ENCODE measurements at regions not wholly inside any gene's neighbourhood (a gene's known extent, or its start where the extent isn't known, plus 50 kb on each side); places are given as distances from the start of the nearest gene placed in this dataset.

GRCh38 chr2:120822933-120823332 lies 87.3 kb downstream of the GLI2 start:
- TF ChIP-seq, protein P1, sequence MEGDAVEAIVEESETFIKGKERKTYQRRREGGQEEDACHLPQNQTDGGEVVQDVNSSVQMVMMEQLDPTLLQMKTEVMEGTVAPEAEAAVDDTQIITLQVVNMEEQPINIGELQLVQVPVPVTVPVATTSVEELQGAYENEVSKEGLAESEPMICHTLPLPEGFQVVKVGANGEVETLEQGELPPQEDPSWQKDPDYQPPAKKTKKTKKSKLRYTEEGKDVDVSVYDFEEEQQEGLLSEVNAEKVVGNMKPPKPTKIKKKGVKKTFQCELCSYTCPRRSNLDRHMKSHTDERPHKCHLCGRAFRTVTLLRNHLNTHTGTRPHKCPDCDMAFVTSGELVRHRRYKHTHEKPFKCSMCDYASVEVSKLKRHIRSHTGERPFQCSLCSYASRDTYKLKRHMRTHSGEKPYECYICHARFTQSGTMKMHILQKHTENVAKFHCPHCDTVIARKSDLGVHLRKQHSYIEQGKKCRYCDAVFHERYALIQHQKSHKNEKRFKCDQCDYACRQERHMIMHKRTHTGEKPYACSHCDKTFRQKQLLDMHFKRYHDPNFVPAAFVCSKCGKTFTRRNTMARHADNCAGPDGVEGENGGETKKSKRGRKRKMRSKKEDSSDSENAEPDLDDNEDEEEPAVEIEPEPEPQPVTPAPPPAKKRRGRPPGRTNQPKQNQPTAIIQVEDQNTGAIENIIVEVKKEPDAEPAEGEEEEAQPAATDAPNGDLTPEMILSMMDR (IDR thresholded peaks at IDR 0.05): no peak
- H3K4me3 ChIP-seq: no peak overlapping the region
- no peak for DNase-seq (ENCODE audit: low spot score)
- H3K27ac ChIP-seq: no peak overlapping the region

DNA sequence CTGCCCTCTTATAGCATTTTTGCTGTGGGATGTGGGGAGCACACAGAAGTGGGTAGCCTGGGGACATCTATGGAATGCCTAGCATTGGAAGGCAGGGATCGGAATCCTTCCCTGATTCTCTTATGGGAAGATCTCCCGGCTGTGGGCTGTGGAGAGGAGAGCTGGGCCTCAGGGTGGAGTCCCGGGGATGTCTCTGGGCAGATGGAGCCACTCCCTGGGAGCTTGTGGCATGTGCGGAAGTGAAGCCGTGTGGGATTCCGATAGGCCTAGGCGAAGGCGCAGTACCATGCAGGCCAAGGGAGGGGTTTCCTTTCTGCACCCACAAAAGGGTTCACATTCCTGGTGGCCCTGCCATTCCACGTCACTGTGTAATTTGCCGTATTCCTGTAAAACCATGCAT lies 87.9 kb downstream of the GLI2 start:
- no peak for DNase-seq (ENCODE audit: low spot score)
- Histone ChIP-seq H3K27ac (no peak overlapping the region), H3K4me3 (no peak overlapping the region)
- TF ChIP-seq, protein P1 (IDR thresholded peaks at IDR 0.05): no peak

GRCh38 chr2:120824246-120824645 lies 88.6 kb downstream of the GLI2 start:
- no peak for DNase-seq (ENCODE audit: low spot score)
- Histone ChIP-seq H3K4me3 (no peak overlapping the region), H3K27ac (no peak overlapping the region)
- TF ChIP-seq, protein P1 (IDR thresholded peaks at IDR 0.05): no peak

- TF ChIP-seq, protein P1 (IDR thresholded peaks at IDR 0.05): no peak
- Histone ChIP-seq H3K27ac (peak overlapping the region in 1 of 2 donors; percentile 31), H3K4me3 (peak overlapping the region; percentile 24)
- no peak for DNase-seq (ENCODE audit: low spot score)
These were observed 89.9 kb downstream of the GLI2 start for GRCh38 chr2:120825370-120826259.

DNA sequence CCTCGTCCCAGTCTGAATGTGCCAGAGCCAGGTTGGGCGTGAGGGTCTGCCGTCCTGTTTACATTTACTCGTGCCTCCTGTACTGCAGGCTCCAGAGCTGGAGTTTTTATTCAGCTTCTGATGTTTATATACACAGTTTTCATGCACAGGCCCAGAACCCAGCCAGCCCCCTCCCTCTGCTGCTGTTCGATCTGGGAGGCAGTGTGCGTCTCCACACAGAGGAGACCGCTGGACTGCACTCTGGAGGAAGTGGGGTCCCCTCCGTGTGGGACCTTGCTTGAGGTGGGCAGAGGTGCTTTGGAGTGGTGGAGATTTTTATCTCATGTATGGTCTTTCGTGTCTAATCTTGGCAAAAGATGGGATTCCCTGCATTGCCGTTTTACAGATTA lies 90.6 kb downstream of the GLI2 start:
- Histone ChIP-seq H3K4me3 (no peak overlapping the region), H3K27ac (peak overlapping the region in 1 of 2 donors; percentile 31)
- TF ChIP-seq, protein P1 (IDR thresholded peaks at IDR 0.05): no peak
- no peak for DNase-seq (ENCODE audit: low spot score)

GRCh38 chr2:120826716-120827410 lies 91.2 kb downstream of the GLI2 start:
- TF ChIP-seq, protein P1 (IDR thresholded peaks at IDR 0.05): no peak
- no peak for DNase-seq (ENCODE audit: low spot score)
- no peak overlapping the region for H3K4me3 ChIP-seq
- peak overlapping the region in 1 of 2 donors; percentile 8 for H3K27ac ChIP-seq

Data from coronary artery (tissue), 2 donors.